GM10266 (cell line): ENCODE measurements at regions not wholly inside any gene's neighbourhood (a gene's known extent, or its start where the extent isn't known, plus 50 kb on each side); places are given as distances from the start of the nearest gene placed in this dataset.
"Not testable (repeated sequence)": the region's sequence is repeated elsewhere in the genome, so short reads cannot be mapped to it uniquely, and the experiment has no call there.

Source experiments
- DNase-seq: peaks from one replicate; pipeline ENCODE4 v3.0.0; 2012; ENCODE audit errors: extremely low spot score
- CTCF ChIP-seq: IDR thresholded peaks from 2 replicates; pipeline ENCODE4 v1.5.1; 2012; ENCODE audit warnings: mild to moderate bottlenecking, low read depth; ENCODE audit not compliant: control insufficient read depth, insufficient read depth; ENCODE audit errors: missing control alignments

- DNase-seq = no peak
- TF ChIP-seq CTCF = no peak
These were observed 673.8 kb downstream of the ANKRD7 start for GRCh38 chr7:118898284-118898683.

GRCh38 chr7:118902600-118902999 is 678.1 kb downstream of the ANKRD7 start:
- no peak for DNase-seq
- no peak for TF ChIP-seq CTCF

GRCh38 chr7:118907911-118908527 is 683.5 kb downstream of the ANKRD7 start:
- TF ChIP-seq CTCF = no peak
- DNase-seq = no peak

DNA sequence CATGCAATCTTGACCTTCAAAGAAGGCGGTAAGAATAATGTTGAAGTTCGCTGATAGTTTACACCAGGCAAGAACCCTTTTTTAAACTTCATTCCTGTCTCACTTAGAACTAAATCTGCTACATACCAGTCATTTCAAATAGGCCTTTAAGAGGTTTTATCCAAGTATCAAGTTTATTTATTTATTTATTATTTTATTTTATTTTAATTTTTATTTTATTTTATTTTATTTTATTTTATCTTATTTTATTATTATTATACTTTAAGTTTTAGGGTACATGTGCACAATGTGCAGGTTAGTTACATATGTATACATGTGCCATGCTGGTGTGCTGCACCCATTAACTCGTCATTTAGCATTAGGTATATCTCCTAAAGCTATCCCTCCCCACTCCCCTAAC is 691.6 kb downstream of the ANKRD7 start:
- DNase-seq = not testable (repeated sequence)

- no peak for DNase-seq
- no peak for TF ChIP-seq CTCF
These were observed 694.1 kb downstream of the ANKRD7 start for GRCh38 chr7:118918556-118918955.

DNA sequence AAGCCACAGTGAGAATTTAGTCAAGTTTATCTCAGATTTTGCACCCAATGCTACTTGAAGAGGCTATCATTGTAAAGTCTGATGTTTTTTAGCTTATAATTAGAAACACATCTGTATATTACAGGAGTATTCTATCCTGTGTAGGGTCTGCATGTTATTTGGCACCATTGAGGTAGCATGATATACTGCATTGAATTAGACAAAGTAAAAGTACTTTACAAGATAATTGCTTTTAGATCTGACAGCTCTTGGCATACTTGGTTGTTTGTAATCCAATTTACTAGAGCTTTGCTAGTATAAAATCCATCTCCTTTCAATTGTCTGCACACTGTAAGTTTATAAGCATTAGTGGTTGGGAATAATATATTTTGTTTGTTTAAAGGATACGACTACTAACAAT is 714.3 kb downstream of the ANKRD7 start:
- TF ChIP-seq CTCF = no peak
- no peak for DNase-seq

DNA sequence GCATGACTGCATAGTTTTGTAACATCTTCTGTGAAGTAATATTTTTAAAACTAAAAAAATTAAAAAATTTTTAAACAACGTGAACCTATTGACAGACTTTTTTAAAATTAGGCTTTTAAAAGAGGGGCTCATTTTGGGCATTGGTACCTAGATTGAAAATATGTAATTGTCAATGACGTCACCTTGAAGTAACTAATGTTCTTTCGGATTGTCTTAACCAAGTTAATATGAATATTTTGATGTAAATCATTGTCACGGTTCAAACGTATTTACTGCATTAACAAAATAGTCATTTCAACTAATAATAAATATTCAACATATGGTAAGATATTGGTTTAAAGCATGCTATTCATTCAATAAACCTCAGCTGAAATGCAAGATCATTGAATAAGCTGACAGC is 719.8 kb downstream of the ANKRD7 start:
- TF ChIP-seq CTCF = no peak
- no peak for DNase-seq
